Upper lobe of right lung (tissue), 1 donor: ENCODE measurements at regions not wholly inside any gene's neighbourhood (a gene's known extent, or its start where the extent isn't known, plus 50 kb on each side); places are given as distances from the start of the nearest gene placed in this dataset.

Source experiments
- ATAC-seq: fragments of 200-7000 bp; cut with Tn5 transposase; one replicate; pipeline ENCODE4 v1.9.1; 2020; ENCODE audit warnings: mild to moderate bottlenecking, moderate library complexity
- DNase-seq: peaks from one replicate; pipeline ENCODE4 v3.0.0-alpha.2; 2020
- H3K27ac ChIP-seq: fragments of 200-600 bp; one replicate; pipeline ENCODE4 v1.8.0; 2022
- H3K27me3 ChIP-seq: fragments of 200-600 bp; one replicate; pipeline ENCODE4 v1.8.0; 2022; ENCODE audit warnings: mild to moderate bottlenecking
- H3K36me3 ChIP-seq: fragments of 200-600 bp; one replicate; pipeline ENCODE4 v1.8.0; 2022
- H3K4me1 ChIP-seq: fragments of 200-600 bp; one replicate; pipeline ENCODE4 v1.8.0; 2022
- H3K4me3 ChIP-seq: fragments of 200-600 bp; one replicate; pipeline ENCODE4 v1.8.0; 2022; ENCODE audit warnings: mild to moderate bottlenecking
- H3K9me3 ChIP-seq: fragments of 200-600 bp; one replicate; pipeline ENCODE4 v1.8.0; 2022
- intact Hi-C: fragments of 100-400 bp; cut with DNase I; formaldehyde crosslinking; loops from one replicate; pipeline ENCODE4 v1.11.0; 2022
- TF ChIP-seq, protein P1 (sequence below): fragments of 200-600 bp; IDR thresholded peaks from one replicate; pipeline ENCODE4 v1.8.0; 2022; ENCODE audit warnings: antibody characterized with exemption
- donor health status: DM: no; HTN: yes; CAD: no; lungs with severe emphysema.

DNA sequence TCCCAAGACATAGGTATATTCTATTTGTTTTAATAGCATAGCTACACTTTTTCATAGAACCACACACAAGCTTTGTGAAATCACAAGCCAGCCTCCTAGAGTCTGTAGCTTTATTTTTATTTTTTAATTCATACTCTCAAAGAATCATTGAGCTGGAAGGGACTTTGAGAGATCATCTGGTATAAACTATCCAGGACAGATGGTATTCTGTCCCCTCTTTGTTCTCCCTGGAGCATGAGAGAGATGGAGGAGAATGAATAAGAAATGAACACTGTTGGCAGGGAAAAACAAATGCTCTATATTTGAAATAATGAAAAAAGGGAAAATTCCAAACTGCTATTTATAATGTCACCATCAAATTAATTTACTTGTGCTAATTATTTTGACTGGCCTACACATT is 338.7 kb upstream of the IL12A start:
- TF ChIP-seq, protein P1, sequence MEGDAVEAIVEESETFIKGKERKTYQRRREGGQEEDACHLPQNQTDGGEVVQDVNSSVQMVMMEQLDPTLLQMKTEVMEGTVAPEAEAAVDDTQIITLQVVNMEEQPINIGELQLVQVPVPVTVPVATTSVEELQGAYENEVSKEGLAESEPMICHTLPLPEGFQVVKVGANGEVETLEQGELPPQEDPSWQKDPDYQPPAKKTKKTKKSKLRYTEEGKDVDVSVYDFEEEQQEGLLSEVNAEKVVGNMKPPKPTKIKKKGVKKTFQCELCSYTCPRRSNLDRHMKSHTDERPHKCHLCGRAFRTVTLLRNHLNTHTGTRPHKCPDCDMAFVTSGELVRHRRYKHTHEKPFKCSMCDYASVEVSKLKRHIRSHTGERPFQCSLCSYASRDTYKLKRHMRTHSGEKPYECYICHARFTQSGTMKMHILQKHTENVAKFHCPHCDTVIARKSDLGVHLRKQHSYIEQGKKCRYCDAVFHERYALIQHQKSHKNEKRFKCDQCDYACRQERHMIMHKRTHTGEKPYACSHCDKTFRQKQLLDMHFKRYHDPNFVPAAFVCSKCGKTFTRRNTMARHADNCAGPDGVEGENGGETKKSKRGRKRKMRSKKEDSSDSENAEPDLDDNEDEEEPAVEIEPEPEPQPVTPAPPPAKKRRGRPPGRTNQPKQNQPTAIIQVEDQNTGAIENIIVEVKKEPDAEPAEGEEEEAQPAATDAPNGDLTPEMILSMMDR: no peak
- H3K27ac ChIP-seq: no peak overlapping the region
- no peaks in the 10 kb centered on the region for H3K9me3 ChIP-seq
- H3K36me3 ChIP-seq: no peaks in the 10 kb centered on the region
- H3K4me3 ChIP-seq: no peak overlapping the region
- intact Hi-C loops: no loop called here
- no peak for ATAC-seq
- H3K27me3 ChIP-seq: no peaks in the 10 kb centered on the region
- no peak for DNase-seq
- no peaks in the 10 kb centered on the region for H3K4me1 ChIP-seq

DNA sequence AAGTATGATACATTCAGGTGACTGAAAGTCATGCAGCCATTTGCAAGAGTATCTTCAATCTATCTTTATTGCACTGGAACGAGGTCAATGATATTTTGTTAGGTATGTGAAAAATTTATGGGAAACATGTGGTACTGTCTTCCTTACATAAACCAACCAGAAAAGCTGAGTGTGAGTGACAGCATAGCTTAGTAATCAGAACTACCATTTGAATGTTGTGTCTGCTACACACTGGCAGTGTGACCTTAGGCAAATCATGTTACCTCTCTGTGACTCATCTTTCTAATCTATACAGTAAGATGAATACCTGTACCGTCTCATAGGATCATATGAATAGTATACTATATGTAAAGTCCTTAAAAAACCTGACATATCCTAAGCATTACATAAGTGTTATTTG is 337.9 kb upstream of the IL12A start:
- no peaks in the 10 kb centered on the region for H3K36me3 ChIP-seq
- DNase-seq (no peak), ATAC-seq (no peak)
- H3K4me3 ChIP-seq: no peak overlapping the region
- TF ChIP-seq, protein P1: no peak
- H3K27ac ChIP-seq: no peak overlapping the region
- intact Hi-C loops: no loop called here
- H3K27me3 ChIP-seq: no peaks in the 10 kb centered on the region
- no peaks in the 10 kb centered on the region for H3K9me3 ChIP-seq
- no peaks in the 10 kb centered on the region for H3K4me1 ChIP-seq

- no peak for ATAC-seq
- TF ChIP-seq, protein P1: no peak
These were observed 336.2 kb upstream of the IL12A start for GRCh38 chr3:159652452-159652851.

DNA sequence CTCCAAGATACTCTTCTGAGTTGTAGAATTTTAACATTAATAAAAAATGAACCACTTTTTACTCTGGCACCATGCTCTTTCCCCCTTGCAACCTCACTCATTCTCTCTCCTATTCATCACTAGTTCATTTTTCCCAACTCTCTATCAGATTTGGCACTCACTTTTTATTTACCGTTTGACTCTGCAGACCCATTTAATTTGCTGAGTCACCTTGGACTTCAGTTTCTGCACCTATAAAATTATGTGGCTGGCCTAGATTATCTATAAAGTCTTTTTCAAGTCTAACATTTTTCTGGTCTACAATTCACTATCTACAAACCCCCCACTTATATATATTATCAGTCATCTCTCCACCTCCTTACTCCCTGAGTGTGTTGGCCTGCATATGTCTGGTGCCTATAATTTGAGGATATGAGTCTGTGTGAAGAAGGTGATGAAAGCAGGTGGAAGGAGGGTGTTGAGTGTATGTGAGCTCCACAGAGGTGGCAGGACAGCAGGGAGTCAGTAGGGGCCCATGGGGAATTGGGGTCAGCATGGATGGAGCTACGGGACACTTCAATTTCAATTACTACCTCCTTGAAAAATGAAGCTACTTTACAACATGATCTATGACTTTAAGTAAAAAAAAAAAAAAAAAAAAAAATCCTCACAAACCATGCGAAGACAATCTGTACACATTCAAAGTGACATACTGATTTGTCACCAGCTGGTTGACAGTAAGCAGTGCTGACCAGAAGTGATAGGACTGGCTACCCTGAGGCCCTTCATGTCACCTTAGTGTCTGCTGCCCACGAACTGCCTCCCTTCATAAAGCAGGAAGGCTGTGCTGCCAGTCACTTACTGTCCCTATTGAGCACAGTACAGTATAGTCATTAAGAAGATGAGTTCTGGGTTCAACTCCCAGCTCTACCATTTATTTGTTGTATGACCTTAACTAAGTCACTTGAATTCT is 334.2 kb upstream of the IL12A start:
- TF ChIP-seq, protein P1: no peak
- Histone ChIP-seq H3K27ac (no peak overlapping the region), H3K9me3 (no peaks in the 10 kb centered on the region), H3K36me3 (no peaks in the 10 kb centered on the region), H3K4me3 (no peak overlapping the region), H3K27me3 (no peaks in the 10 kb centered on the region), H3K4me1 (no peaks in the 10 kb centered on the region)
- ATAC-seq: no peak
- intact Hi-C loops: no loop called here
- DNase-seq: no peak

More at GRCh38 chr3:159652452-159652851, 336.2 kb upstream of the IL12A start:
- Histone ChIP-seq H3K9me3 (no peaks in the 10 kb centered on the region), H3K36me3 (no peaks in the 10 kb centered on the region), H3K27me3 (no peaks in the 10 kb centered on the region), H3K27ac (no peak overlapping the region), H3K4me1 (no peaks in the 10 kb centered on the region), H3K4me3 (no peak overlapping the region)
- no peak for DNase-seq
- intact Hi-C loops: no loop called here

GRCh38 chr3:159655202-159655601 is 333.4 kb upstream of the IL12A start:
- no peak overlapping the region for H3K27ac ChIP-seq
- DNase-seq (no peak), ATAC-seq (no peak)
- H3K36me3 ChIP-seq: no peaks in the 10 kb centered on the region
- intact Hi-C loops: no loop called here
- no peaks in the 10 kb centered on the region for H3K27me3 ChIP-seq
- no peak overlapping the region for H3K4me3 ChIP-seq
- no peaks in the 10 kb centered on the region for H3K4me1 ChIP-seq
- TF ChIP-seq, protein P1: no peak
- H3K9me3 ChIP-seq: no peaks in the 10 kb centered on the region
